Breast epithelium (tissue), 4 donors: ENCODE measurements at regions not wholly inside any gene's neighbourhood (a gene's known extent, or its start where the extent isn't known, plus 50 kb on each side); places are given as distances from the start of the nearest gene placed in this dataset.
A peak's percentile ranks its signal among the peaks of the same experiment; 100 is the strongest.

ENCODE experiments used
- DNase-seq, 2 donors: peaks; one replicate each; pipeline ENCODE4 v3.0.0-alpha.2; 2019; ENCODE audit warnings: low spot score in 2 of 2
- H3K27ac ChIP-seq, 2 donors: fragments of 200-600 bp; sonication (generic) in 1 of 2; one replicate each; pipeline ENCODE4 v1.5.1; 2016 to 2019; ENCODE audit warnings: mild to moderate bottlenecking in 1 of 2
- H3K27me3 ChIP-seq, 2 donors: fragments of 200-600 bp; sonication (generic) in 1 of 2; one replicate each; pipeline versions ENCODE4 v1.5.1 to v1.6.0; 2017 to 2019; ENCODE audit warnings: control low read depth in 1 of 2, mild to moderate bottlenecking in 1 of 2
- H3K36me3 ChIP-seq: fragments of 200-600 bp; one replicate; pipeline ENCODE4 v1.5.1; 2019
- H3K4me1 ChIP-seq, 2 donors: fragments of 200-600 bp; sonication (generic); one replicate each; pipeline ENCODE4 v1.5.1; 2016 to 2019; ENCODE audit warnings: control low read depth in 1 of 2
- H3K4me3 ChIP-seq, 3 donors: fragments of 200-600 bp; sonication (generic); 1 replicate in 2 of 3; 2 replicates in 1 of 3; pipeline ENCODE4 v1.5.1; 2016 to 2019; ENCODE audit warnings: mild to moderate bottlenecking in 3 of 3, moderate library complexity in 2 of 3
- H3K9me3 ChIP-seq, 2 donors: fragments of 200-600 bp; sonication (generic) in 1 of 2; one replicate each; pipeline ENCODE4 v1.5.1; 2016 to 2019; ENCODE audit warnings: control low read depth in 1 of 2
- POLR2A ChIP-seq: fragments of 450-650 bp; IDR thresholded peaks from one replicate; pipeline ENCODE4 v1.6.1; 2016; ENCODE audit warnings: antibody characterized with exemption, mild to moderate bottlenecking, moderate library complexity
- POLR2AphosphoS5 ChIP-seq, 3 donors: sonication (generic); formaldehyde crosslinking; IDR thresholded peaks; one replicate each; pipeline ENCODE4 v1.6.1; 2017; ENCODE audit warnings: antibody characterized with exemption in 3 of 3
- intact Hi-C: fragments of 100-400 bp; cut with DNase I; formaldehyde crosslinking; loops from one replicate; pipeline ENCODE4 v1.15.1; 2023; ENCODE audit warnings: low total_unique reads
- TF ChIP-seq, protein P1 (sequence below), 3 donors: fragments of 450-650 bp; IDR thresholded peaks; one replicate each; pipeline ENCODE4 v1.5.1; 2016 to 2017; ENCODE audit warnings: antibody characterized with exemption in 3 of 3, mild to moderate bottlenecking in 3 of 3, moderate library complexity in 3 of 3

DNA sequence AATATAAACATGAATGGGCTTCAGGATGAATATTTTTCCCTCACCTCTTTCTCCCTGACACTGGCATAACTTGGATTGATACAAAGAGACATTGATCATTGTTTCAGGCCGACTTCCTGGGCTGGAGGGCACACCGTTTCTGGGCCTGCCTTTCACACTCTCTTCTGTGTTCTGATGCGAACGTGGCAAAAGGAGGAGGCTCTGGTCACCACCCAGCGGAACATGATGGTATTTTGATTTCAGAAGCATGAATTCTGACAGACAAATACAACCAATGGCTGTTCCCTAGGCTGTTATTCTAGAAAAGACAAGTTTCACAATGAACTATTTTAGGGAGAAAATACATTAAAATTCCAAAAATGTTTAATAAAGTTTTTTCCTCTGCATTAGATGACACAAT lies 534.5 kb upstream of the MKI67 start:
- Histone ChIP-seq H3K4me1 (no peaks in the 10 kb centered on the region), H3K27ac (no peak overlapping the region), H3K36me3 (no peaks in the 10 kb centered on the region), H3K4me3 (no peak overlapping the region), H3K27me3 (no peaks in the 10 kb centered on the region), H3K9me3 (no peaks in the 10 kb centered on the region)
- intact Hi-C loops = no loop called here
- no peak for DNase-seq
- TF ChIP-seq, protein P1, sequence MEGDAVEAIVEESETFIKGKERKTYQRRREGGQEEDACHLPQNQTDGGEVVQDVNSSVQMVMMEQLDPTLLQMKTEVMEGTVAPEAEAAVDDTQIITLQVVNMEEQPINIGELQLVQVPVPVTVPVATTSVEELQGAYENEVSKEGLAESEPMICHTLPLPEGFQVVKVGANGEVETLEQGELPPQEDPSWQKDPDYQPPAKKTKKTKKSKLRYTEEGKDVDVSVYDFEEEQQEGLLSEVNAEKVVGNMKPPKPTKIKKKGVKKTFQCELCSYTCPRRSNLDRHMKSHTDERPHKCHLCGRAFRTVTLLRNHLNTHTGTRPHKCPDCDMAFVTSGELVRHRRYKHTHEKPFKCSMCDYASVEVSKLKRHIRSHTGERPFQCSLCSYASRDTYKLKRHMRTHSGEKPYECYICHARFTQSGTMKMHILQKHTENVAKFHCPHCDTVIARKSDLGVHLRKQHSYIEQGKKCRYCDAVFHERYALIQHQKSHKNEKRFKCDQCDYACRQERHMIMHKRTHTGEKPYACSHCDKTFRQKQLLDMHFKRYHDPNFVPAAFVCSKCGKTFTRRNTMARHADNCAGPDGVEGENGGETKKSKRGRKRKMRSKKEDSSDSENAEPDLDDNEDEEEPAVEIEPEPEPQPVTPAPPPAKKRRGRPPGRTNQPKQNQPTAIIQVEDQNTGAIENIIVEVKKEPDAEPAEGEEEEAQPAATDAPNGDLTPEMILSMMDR (IDR thresholded peaks at IDR 0.05) = peak in 1 of 3 donors; percentile 13
- TF ChIP-seq POLR2AphosphoS5 (IDR thresholded peaks at IDR 0.05) = no peak

DNA sequence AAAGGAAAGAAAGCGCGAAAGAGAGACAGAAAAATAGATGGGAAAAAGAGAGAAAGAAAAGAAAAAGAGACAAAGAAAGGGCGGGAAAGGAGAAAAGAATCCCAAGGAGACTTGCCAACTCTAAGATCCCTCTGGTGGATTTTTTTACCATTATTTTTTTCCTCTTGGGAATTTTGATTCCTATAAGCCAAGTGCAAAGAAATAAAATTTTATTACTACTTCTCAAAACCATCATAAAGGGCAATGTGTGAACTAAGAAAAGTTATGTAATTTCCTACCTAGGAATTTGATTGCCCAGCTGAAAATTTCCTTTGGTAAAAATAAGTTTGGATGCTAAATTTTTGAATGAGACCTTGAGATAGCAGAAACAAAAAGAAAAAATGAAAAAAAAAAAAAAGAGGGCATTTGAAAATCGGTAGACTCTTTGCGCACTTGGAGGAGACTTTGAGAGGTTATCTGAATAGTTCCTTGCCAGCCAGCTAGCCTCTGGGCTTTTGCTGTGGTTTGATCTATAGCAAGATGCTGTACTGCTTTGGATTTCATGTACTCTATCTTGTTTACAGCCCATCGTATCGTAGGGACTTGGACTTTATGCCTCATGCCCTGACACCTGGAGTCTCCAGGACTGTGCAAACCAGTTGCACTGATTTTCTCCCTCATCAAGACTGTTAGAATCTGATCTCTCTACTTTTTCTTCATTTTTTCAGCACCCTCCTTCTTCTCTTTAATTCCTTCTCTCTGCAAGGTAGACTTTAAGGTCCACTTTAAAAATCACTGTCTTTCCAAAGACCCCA lies 535.4 kb upstream of the MKI67 start:
- Histone ChIP-seq H3K27ac (no peak overlapping the region), H3K9me3 (no peaks in the 10 kb centered on the region), H3K4me1 (no peaks in the 10 kb centered on the region), H3K36me3 (no peaks in the 10 kb centered on the region), H3K27me3 (no peaks in the 10 kb centered on the region), H3K4me3 (no peak overlapping the region)
- TF ChIP-seq POLR2A (no peak), POLR2AphosphoS5 (IDR thresholded peaks at IDR 0.05) (no peak)
- TF ChIP-seq, protein P1 (IDR thresholded peaks at IDR 0.05) = no peak
- DNase-seq = no peak
- intact Hi-C loops = no loop called here

DNA sequence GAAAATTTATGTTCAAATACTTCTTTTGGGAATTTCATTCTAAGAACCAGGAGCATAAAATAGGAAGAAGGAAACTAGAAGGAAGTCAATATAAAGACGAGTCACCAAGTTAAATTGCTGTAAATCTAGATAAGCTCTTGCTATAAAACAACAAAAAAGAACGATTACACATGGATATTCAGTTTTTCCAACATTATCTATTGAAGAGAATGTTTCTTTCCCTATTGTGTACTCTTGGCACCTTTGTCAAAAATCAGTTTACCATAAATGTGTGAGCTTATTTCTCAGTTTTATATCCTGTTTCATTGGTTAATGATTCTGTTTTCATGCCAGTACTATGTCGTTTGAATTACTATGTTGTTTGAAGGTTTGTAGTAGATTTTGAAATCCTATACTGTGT lies 536.3 kb upstream of the MKI67 start:
- Histone ChIP-seq H3K4me1 (no peaks in the 10 kb centered on the region), H3K36me3 (no peaks in the 10 kb centered on the region), H3K4me3 (no peak overlapping the region), H3K9me3 (no peaks in the 10 kb centered on the region), H3K27ac (no peak overlapping the region), H3K27me3 (no peaks in the 10 kb centered on the region)
- DNase-seq = no peak
- intact Hi-C loops = no loop called here
- TF ChIP-seq, protein P1 (IDR thresholded peaks at IDR 0.05) = no peak
- TF ChIP-seq POLR2AphosphoS5 (IDR thresholded peaks at IDR 0.05) = no peak
- no peak for TF ChIP-seq POLR2A

DNA sequence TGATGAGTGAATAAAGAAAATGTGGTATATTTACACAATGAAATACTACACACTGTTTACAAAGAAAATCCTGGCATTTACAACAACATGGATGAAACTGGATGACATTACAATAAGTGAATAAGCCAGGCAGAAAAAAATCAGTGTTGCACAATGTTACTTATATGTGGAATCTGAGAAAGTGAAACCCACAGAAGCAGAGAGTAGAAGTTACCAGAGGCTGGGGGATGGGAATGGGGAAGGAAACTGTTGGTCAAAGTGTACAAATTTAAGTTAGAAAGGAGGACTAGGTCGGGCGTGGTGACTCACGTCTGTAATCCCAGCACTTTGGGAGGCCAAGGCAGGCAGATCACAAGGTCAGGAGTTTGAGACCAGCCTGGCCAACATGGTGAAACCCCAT lies 538.5 kb upstream of the MKI67 start:
- no peak for DNase-seq
- TF ChIP-seq POLR2A = no peak
- no peak for TF ChIP-seq POLR2AphosphoS5 (IDR thresholded peaks at IDR 0.05)
- TF ChIP-seq, protein P1 (IDR thresholded peaks at IDR 0.05) = no peak
- intact Hi-C loops = no loop called here

DNA sequence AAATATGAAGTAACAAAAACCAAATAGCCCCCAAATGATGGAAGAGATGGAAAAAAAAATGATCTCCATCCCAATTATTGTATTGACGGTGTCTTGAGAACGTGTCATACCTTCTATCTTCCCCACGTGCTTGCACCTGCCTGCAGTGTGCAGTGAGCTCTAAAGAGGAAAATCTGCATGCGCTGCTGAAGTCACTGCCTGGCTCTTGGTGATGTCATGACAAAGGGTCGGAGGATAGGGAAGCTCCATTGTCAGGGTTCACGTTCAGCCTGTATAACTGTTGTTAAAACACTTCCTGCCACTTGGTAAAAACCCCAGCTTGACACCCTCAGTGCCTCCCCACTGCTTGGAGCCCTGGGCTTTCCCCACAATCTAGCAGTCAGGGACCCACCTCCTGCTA lies 549.2 kb upstream of the MKI67 start:
- TF ChIP-seq POLR2AphosphoS5 (IDR thresholded peaks at IDR 0.05) = no peak
- TF ChIP-seq, protein P1 (IDR thresholded peaks at IDR 0.05) = no peak
- TF ChIP-seq POLR2A = no peak
- intact Hi-C loops = no loop called here
- Histone ChIP-seq H3K4me3 (no peak overlapping the region), H3K27me3 (no peaks in the 10 kb centered on the region), H3K27ac (no peak overlapping the region), H3K9me3 (no peaks in the 10 kb centered on the region), H3K4me1 (no peaks in the 10 kb centered on the region), H3K36me3 (no peaks in the 10 kb centered on the region)
- DNase-seq = no peak

More for the DNA sequence above, 538.5 kb upstream of the MKI67 start:
- H3K27me3 ChIP-seq = no peaks in the 10 kb centered on the region
- H3K9me3 ChIP-seq = no peaks in the 10 kb centered on the region
- no peaks in the 10 kb centered on the region for H3K4me1 ChIP-seq
- H3K27ac ChIP-seq = no peak overlapping the region
- no peaks in the 10 kb centered on the region for H3K36me3 ChIP-seq
- H3K4me3 ChIP-seq = no peak overlapping the region
